Activated CD4-positive, alpha-beta T cell treated with anti-CD3 and anti-CD28 coated beads, Interleukin-2, amount 10 ng/mL, durations not matched to agents 24 days and 14 days (primary cell): ENCODE measurements at regions not wholly inside any gene's neighbourhood (a gene's known extent, or its start where the extent isn't known, plus 50 kb on each side); places are given as distances from the start of the nearest gene placed in this dataset.

ENCODE experiments used
- DNase-seq: peaks from one replicate; pipeline ENCODE4 v3.0.0; 2022
- H3K27ac Mint-ChIP-seq: one replicate; pipeline ENCODE4 v1.8.0; 2022; ENCODE audit warnings: mild to moderate bottlenecking, mixed read lengths
- H3K27me3 Mint-ChIP-seq: one replicate; pipeline ENCODE4 v1.8.0; 2022; ENCODE audit warnings: mixed read lengths
- H3K36me3 Mint-ChIP-seq: one replicate; pipeline ENCODE4 v1.8.0; 2022; ENCODE audit warnings: low read depth, mild to moderate bottlenecking, mixed read lengths
- H3K4me1 Mint-ChIP-seq: one replicate; pipeline ENCODE4 v1.8.0; 2021; ENCODE audit warnings: mixed read lengths
- H3K4me3 Mint-ChIP-seq: one replicate; pipeline ENCODE4 v1.8.0; 2022; ENCODE audit warnings: mild to moderate bottlenecking, moderate library complexity, mixed read lengths
- H3K9me3 Mint-ChIP-seq: one replicate; pipeline ENCODE4 v1.8.0; 2021; ENCODE audit warnings: mixed read lengths
- intact Hi-C: fragments of 100-400 bp; cut with micrococcal nuclease; formaldehyde crosslinking; loops from one replicate; pipeline ENCODE4 v1.15.1; 2023

GRCh38 chr13:106401081-106401480 lies 134.4 kb downstream of the EFNB2 start:
- no peaks in the 10 kb centered on the region for H3K9me3 Mint-ChIP-seq
- intact Hi-C loops = no loop called here
- H3K27ac Mint-ChIP-seq = no peak overlapping the region
- H3K4me1 Mint-ChIP-seq = no peaks in the 10 kb centered on the region
- H3K4me3 Mint-ChIP-seq = no peak overlapping the region
- peaks cover 5% of the 10 kb centered on the region for H3K27me3 Mint-ChIP-seq
- no peaks in the 10 kb centered on the region for H3K36me3 Mint-ChIP-seq
- no peak for DNase-seq

GRCh38 chr13:106400289-106400688 lies 135.2 kb downstream of the EFNB2 start:
- DNase-seq = no peak
- H3K9me3 Mint-ChIP-seq = no peaks in the 10 kb centered on the region
- H3K36me3 Mint-ChIP-seq = no peaks in the 10 kb centered on the region
- no peaks in the 10 kb centered on the region for H3K4me1 Mint-ChIP-seq
- H3K27me3 Mint-ChIP-seq = peaks cover 5% of the 10 kb centered on the region
- H3K27ac Mint-ChIP-seq = no peak overlapping the region
- no peak overlapping the region for H3K4me3 Mint-ChIP-seq
- intact Hi-C loops = no loop called here

GRCh38 chr13:106398289-106398688 lies 137.2 kb downstream of the EFNB2 start:
- intact Hi-C loops = no loop called here
- no peaks in the 10 kb centered on the region for H3K4me1 Mint-ChIP-seq
- no peak overlapping the region for H3K27ac Mint-ChIP-seq
- no peak for DNase-seq
- peaks cover 5% of the 10 kb centered on the region for H3K27me3 Mint-ChIP-seq
- no peaks in the 10 kb centered on the region for H3K36me3 Mint-ChIP-seq
- H3K4me3 Mint-ChIP-seq = no peak overlapping the region
- H3K9me3 Mint-ChIP-seq = no peaks in the 10 kb centered on the region

GRCh38 chr13:106393776-106394175 lies 141.7 kb downstream of the EFNB2 start:
- no peak for DNase-seq
- no peaks in the 10 kb centered on the region for H3K4me1 Mint-ChIP-seq
- H3K9me3 Mint-ChIP-seq = no peaks in the 10 kb centered on the region
- intact Hi-C loops = no loop called here
- no peak overlapping the region for H3K4me3 Mint-ChIP-seq
- no peak overlapping the region for H3K27ac Mint-ChIP-seq
- H3K36me3 Mint-ChIP-seq = no peaks in the 10 kb centered on the region
- H3K27me3 Mint-ChIP-seq = peaks cover 1% of the 10 kb centered on the region

GRCh38 chr13:106391681-106392080 lies 143.8 kb downstream of the EFNB2 start:
- Mint-ChIP-seq H3K4me3 (no peak overlapping the region), H3K9me3 (no peaks in the 10 kb centered on the region), H3K36me3 (no peaks in the 10 kb centered on the region), H3K4me1 (no peaks in the 10 kb centered on the region), H3K27me3 (no peaks in the 10 kb centered on the region), H3K27ac (no peak overlapping the region)
- intact Hi-C loops = no loop called here
- DNase-seq = no peak

- H3K27me3 Mint-ChIP-seq = no peaks in the 10 kb centered on the region
- H3K4me1 Mint-ChIP-seq = no peaks in the 10 kb centered on the region
- no peak overlapping the region for H3K27ac Mint-ChIP-seq
- H3K4me3 Mint-ChIP-seq = no peak overlapping the region
- intact Hi-C loops = no loop called here
- no peak for DNase-seq
- H3K9me3 Mint-ChIP-seq = no peaks in the 10 kb centered on the region
- H3K36me3 Mint-ChIP-seq = no peaks in the 10 kb centered on the region
These were observed 144.2 kb downstream of the EFNB2 start for GRCh38 chr13:106391271-106391670.

GRCh38 chr13:106390367-106390766 lies 145.1 kb downstream of the EFNB2 start:
- no peak overlapping the region for H3K27ac Mint-ChIP-seq
- no peak overlapping the region for H3K4me3 Mint-ChIP-seq
- no peaks in the 10 kb centered on the region for H3K27me3 Mint-ChIP-seq
- no peaks in the 10 kb centered on the region for H3K9me3 Mint-ChIP-seq
- intact Hi-C loops = no loop called here
- no peaks in the 10 kb centered on the region for H3K4me1 Mint-ChIP-seq
- H3K36me3 Mint-ChIP-seq = no peaks in the 10 kb centered on the region
- DNase-seq = no peak

- Mint-ChIP-seq H3K4me3 (no peak overlapping the region), H3K4me1 (no peaks in the 10 kb centered on the region), H3K36me3 (no peaks in the 10 kb centered on the region), H3K9me3 (no peaks in the 10 kb centered on the region), H3K27ac (no peak overlapping the region), H3K27me3 (no peaks in the 10 kb centered on the region)
- no peak for DNase-seq
- intact Hi-C loops = no loop called here
These were observed 149.8 kb downstream of the EFNB2 start for GRCh38 chr13:106385654-106386053.

GRCh38 chr13:106384516-106384915 lies 150.9 kb downstream of the EFNB2 start:
- H3K9me3 Mint-ChIP-seq = no peaks in the 10 kb centered on the region
- intact Hi-C loops = no loop called here
- no peak overlapping the region for H3K4me3 Mint-ChIP-seq
- no peaks in the 10 kb centered on the region for H3K4me1 Mint-ChIP-seq
- DNase-seq = no peak
- H3K27ac Mint-ChIP-seq = no peak overlapping the region
- H3K27me3 Mint-ChIP-seq = no peaks in the 10 kb centered on the region
- H3K36me3 Mint-ChIP-seq = no peaks in the 10 kb centered on the region

- Mint-ChIP-seq H3K4me3 (no peak overlapping the region), H3K9me3 (no peaks in the 10 kb centered on the region), H3K27me3 (no peaks in the 10 kb centered on the region), H3K4me1 (no peaks in the 10 kb centered on the region), H3K36me3 (no peaks in the 10 kb centered on the region), H3K27ac (no peak overlapping the region)
- intact Hi-C loops = no loop called here
- no peak for DNase-seq
These were observed 151.7 kb downstream of the EFNB2 start for GRCh38 chr13:106383791-106384190.

- no peak overlapping the region for H3K27ac Mint-ChIP-seq
- H3K4me3 Mint-ChIP-seq = no peak overlapping the region
- intact Hi-C loops = no loop called here
- no peaks in the 10 kb centered on the region for H3K9me3 Mint-ChIP-seq
- no peak for DNase-seq
- H3K27me3 Mint-ChIP-seq = no peaks in the 10 kb centered on the region
- no peaks in the 10 kb centered on the region for H3K36me3 Mint-ChIP-seq
- no peaks in the 10 kb centered on the region for H3K4me1 Mint-ChIP-seq
These were observed 152.9 kb downstream of the EFNB2 start for GRCh38 chr13:106382534-106382933.

GRCh38 chr13:106381091-106381490 lies 154.4 kb downstream of the EFNB2 start:
- no peak overlapping the region for H3K27ac Mint-ChIP-seq
- H3K4me3 Mint-ChIP-seq = no peak overlapping the region
- H3K36me3 Mint-ChIP-seq = no peaks in the 10 kb centered on the region
- H3K27me3 Mint-ChIP-seq = no peaks in the 10 kb centered on the region
- H3K9me3 Mint-ChIP-seq = no peaks in the 10 kb centered on the region
- no peak for DNase-seq
- intact Hi-C loops = no loop called here
- no peaks in the 10 kb centered on the region for H3K4me1 Mint-ChIP-seq

GRCh38 chr13:106377931-106378662 lies 157.4 kb downstream of the EFNB2 start:
- Mint-ChIP-seq H3K27ac (no peak overlapping the region), H3K36me3 (no peaks in the 10 kb centered on the region), H3K9me3 (no peaks in the 10 kb centered on the region), H3K4me3 (no peak overlapping the region), H3K27me3 (peaks cover under 1% of the 10 kb centered on the region), H3K4me1 (no peaks in the 10 kb centered on the region)
- DNase-seq = no peak
- intact Hi-C loops = no loop called here

GRCh38 chr13:106377341-106377740 lies 158.1 kb downstream of the EFNB2 start:
- Mint-ChIP-seq H3K9me3 (no peaks in the 10 kb centered on the region), H3K27ac (no peak overlapping the region), H3K36me3 (no peaks in the 10 kb centered on the region), H3K27me3 (peaks cover 5% of the 10 kb centered on the region), H3K4me1 (no peaks in the 10 kb centered on the region), H3K4me3 (no peak overlapping the region)
- no peak for DNase-seq
- intact Hi-C loops = no loop called here

- no peak for DNase-seq
- H3K4me3 Mint-ChIP-seq = no peak overlapping the region
- no peaks in the 10 kb centered on the region for H3K4me1 Mint-ChIP-seq
- peaks cover 5% of the 10 kb centered on the region for H3K27me3 Mint-ChIP-seq
- H3K9me3 Mint-ChIP-seq = no peaks in the 10 kb centered on the region
- H3K36me3 Mint-ChIP-seq = no peaks in the 10 kb centered on the region
- H3K27ac Mint-ChIP-seq = no peak overlapping the region
- intact Hi-C loops = no loop called here
These were observed 158.9 kb downstream of the EFNB2 start for GRCh38 chr13:106376401-106377112.
